ENCODE measurements at regions not wholly inside any gene's neighbourhood (a gene's known extent, or its start where the extent isn't known, plus 50 kb on each side); places are given as distances from the start of the nearest gene placed in this dataset.

DNA sequence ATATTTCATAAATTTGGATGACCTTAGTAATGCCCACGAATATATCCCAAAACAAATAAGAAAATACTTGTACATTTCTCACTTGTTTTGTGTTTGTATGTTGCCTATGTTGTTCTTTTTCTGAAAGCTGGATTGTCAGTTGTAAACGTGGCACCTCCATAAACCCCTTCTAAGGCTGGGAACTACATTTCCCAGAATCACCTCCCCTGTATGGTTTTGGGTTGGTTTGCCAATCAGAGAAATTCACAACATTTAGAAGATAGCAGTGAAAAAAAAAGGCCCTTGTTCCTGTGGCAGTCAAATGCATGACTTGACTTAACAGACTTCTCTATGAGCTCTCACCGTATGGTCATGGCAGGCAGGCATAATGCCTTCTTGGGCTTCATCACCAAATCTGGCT is 676.3 kb upstream of the STEAP1 start:
- no peak overlapping the region for H3K4me3 ChIP-seq (ENCODE audit: low read depth, low read length)
- no peak for DNase-seq (ENCODE audit: low read depth)
- TF ChIP-seq POLR2A (IDR thresholded peaks at IDR 0.05; ENCODE audit: extremely low read depth, insufficient read length) (no peak), CTCF (IDR thresholded peaks at IDR 0.05; ENCODE audit: low read depth, low read length) (no peak), MAX (IDR thresholded peaks at IDR 0.05; ENCODE audit: low read depth, low read length) (no peak), MYC (IDR thresholded peaks at IDR 0.05; ENCODE audit: low read depth, low read length) (no peak)

GRCh38 chr7:89495704-89496103 is 658.6 kb upstream of the STEAP1 start:
- TF ChIP-seq MAX (IDR thresholded peaks at IDR 0.05; ENCODE audit: low read depth, low read length) (no peak), CTCF (IDR thresholded peaks at IDR 0.05; ENCODE audit: low read depth, low read length) (no peak), POLR2A (IDR thresholded peaks at IDR 0.05; ENCODE audit: extremely low read depth, insufficient read length) (no peak), MYC (IDR thresholded peaks at IDR 0.05; ENCODE audit: low read depth, low read length) (no peak)
- no peak overlapping the region for H3K4me3 ChIP-seq (ENCODE audit: low read depth, low read length)
- DNase-seq (ENCODE audit: low read depth) = no peak

GRCh38 chr7:89500084-89500483 is 654.2 kb upstream of the STEAP1 start:
- no peak overlapping the region for H3K4me3 ChIP-seq (ENCODE audit: low read depth, low read length)
- DNase-seq (ENCODE audit: low read depth) = peak; percentile 24
- TF ChIP-seq POLR2A (IDR thresholded peaks at IDR 0.05; ENCODE audit: extremely low read depth, insufficient read length) (no peak), MYC (IDR thresholded peaks at IDR 0.05; ENCODE audit: low read depth, low read length) (no peak), CTCF (IDR thresholded peaks at IDR 0.05; ENCODE audit: low read depth, low read length) (no peak), MAX (IDR thresholded peaks at IDR 0.05; ENCODE audit: low read depth, low read length) (no peak)

DNA sequence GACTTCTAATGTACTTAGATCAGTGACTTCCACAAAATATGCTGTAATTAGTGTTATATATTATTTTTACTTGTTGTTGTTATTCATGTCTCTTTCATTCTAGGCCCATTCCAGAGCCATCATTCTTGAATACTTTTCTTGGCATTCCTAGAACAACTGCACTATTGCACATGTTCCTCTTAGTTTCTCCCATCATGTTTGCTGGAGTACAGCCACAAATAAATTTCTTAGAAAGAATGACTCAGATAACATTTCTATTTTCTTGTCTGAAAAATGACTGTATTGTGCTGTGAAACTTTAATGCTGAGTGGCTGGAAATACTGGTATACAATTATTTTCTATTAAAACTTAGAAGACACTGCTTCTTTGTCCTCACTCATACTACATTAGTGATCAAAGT is 651.0 kb upstream of the STEAP1 start:
- TF ChIP-seq MYC (IDR thresholded peaks at IDR 0.05; ENCODE audit: low read depth, low read length) = no peak
- no peak for TF ChIP-seq CTCF (IDR thresholded peaks at IDR 0.05; ENCODE audit: low read depth, low read length)
- TF ChIP-seq POLR2A (IDR thresholded peaks at IDR 0.05; ENCODE audit: extremely low read depth, insufficient read length) = no peak
- no peak for TF ChIP-seq MAX (IDR thresholded peaks at IDR 0.05; ENCODE audit: low read depth, low read length)
- DNase-seq (ENCODE audit: low read depth) = no peak
- no peak overlapping the region for H3K4me3 ChIP-seq (ENCODE audit: low read depth, low read length)

DNA sequence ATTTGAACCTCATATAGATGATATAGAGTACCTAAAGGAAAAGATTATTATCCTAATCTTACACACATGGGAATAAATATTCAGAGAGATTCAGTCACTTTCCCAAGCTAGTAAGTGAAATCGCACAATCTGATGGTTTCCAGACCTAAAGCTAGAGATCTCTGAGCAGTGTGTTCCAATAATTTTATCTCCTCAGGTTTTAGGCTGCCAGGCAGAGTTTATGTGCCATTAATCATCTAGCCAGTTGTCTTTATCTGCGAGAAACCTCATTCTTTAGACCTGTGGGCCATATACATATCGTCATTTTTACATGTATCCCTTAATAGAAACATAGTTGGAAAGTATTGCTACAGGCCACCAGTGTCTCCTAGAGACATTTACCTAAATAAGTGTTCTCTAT is 647.2 kb upstream of the STEAP1 start:
- no peak overlapping the region for H3K4me3 ChIP-seq (ENCODE audit: low read depth, low read length)
- TF ChIP-seq POLR2A (IDR thresholded peaks at IDR 0.05; ENCODE audit: extremely low read depth, insufficient read length) = no peak
- TF ChIP-seq CTCF (IDR thresholded peaks at IDR 0.05; ENCODE audit: low read depth, low read length) = no peak
- no peak for TF ChIP-seq MYC (IDR thresholded peaks at IDR 0.05; ENCODE audit: low read depth, low read length)
- no peak for TF ChIP-seq MAX (IDR thresholded peaks at IDR 0.05; ENCODE audit: low read depth, low read length)
- no peak for DNase-seq (ENCODE audit: low read depth)

- no peak overlapping the region for H3K4me3 ChIP-seq (ENCODE audit: low read depth, low read length)
- TF ChIP-seq MAX (IDR thresholded peaks at IDR 0.05; ENCODE audit: low read depth, low read length) = no peak
- TF ChIP-seq CTCF (IDR thresholded peaks at IDR 0.05; ENCODE audit: low read depth, low read length) = no peak
- TF ChIP-seq POLR2A (IDR thresholded peaks at IDR 0.05; ENCODE audit: extremely low read depth, insufficient read length) = no peak
- no peak for TF ChIP-seq MYC (IDR thresholded peaks at IDR 0.05; ENCODE audit: low read depth, low read length)
- no peak for DNase-seq (ENCODE audit: low read depth)
These were observed 642.4 kb upstream of the STEAP1 start for GRCh38 chr7:89511900-89512299.
